ENCODE measurements at regions not wholly inside any gene's neighbourhood (a gene's known extent, or its start where the extent isn't known, plus 50 kb on each side); places are given as distances from the start of the nearest gene placed in this dataset.

DNA sequence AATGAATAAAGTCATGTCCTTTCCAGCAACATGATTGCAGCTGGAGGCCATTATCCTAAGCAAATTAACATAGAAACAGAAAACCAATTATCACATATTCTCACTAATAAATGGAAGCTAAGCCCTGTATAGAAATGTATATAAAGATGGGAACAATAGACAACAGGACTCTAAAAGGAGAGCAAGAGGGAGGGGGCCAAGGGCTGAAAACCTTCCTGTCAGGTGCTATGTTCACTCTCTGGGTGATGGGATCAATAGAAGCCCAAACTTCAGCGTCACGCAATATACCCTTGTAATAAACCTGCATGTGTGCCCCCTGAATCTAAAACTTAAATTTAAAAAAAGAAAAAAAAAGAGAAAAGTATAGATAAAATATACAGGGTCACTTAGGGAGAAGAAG is 163.7 kb upstream of the ACO1 start:
- DNase-seq (ENCODE audit: low spot score), result no peak
- intact Hi-C loops (cut with DNase I), result no loop called here

- DNase-seq (ENCODE audit: low spot score), result no peak
- intact Hi-C loops (cut with DNase I), result no loop called here
These were observed 150.0 kb upstream of the ACO1 start for GRCh38 chr9:32234451-32234850.

DNA sequence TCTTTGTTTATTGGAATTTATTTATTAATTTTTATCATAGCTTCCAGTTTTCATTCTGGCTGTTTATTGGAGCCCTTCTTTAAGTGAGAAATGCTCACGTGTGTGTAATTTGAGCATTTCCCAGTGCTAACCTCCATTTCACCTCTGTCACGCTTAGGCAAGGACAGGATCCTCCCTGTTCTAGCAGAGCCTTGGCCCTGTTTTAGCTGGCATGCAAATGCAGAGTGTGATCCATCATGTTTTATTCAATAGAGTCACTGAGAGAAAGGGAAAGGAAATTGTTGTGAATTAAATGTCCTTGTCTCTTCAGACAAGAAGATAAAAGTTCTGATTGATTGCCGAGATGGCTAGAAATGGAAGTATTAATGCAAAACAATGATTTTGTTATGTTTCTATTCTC is 137.3 kb upstream of the ACO1 start:
- intact Hi-C loops (cut with DNase I), result no loop called here
- no peak for DNase-seq (ENCODE audit: low spot score)

DNA sequence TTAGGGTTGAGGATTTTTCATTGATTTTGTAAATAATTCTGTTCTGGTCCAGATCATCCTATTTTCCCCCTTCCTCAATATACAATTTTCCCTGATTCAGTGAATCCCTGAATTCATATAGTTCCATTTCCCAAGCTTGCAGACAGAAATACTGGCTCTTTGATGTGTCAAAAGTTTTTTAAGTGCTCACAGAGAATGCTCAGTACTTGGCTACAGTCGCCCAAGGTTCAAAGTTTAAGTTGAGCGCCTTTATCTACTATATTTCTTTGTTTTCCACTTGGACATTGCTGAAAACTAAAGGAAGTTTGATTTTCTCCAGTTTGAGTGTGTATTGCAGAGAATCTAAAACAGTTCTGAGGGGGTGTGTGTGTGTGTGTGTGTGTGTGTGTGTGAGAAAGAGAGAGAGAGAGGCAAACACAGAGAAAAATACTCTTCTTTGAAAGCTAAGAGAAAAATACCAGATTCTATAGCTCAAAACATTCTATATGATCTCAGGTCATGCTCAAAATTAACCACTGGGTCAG is 136.2 kb upstream of the ACO1 start:
- DNase-seq (ENCODE audit: low spot score), result no peak
- intact Hi-C loops (cut with DNase I), result no loop called here

DNA sequence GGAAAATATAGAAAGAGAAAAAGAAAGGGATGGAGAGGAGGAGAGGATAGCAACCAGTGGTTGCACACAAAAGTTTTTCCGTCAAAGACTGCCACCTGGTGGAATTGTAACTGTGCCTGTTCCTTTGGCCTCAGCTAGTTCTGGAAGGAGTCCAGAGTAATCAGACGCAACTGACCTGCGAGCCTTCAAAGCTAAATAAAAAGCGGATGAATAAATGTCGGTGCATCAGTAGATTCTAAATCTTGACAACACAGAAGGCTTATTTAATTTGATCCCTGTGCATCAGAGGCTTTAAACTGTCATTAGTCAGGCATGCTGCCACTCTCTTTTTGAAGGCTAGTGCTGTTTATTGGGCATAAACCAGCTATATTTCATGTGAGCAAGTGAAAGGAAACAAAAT is 132.9 kb upstream of the ACO1 start:
- DNase-seq (ENCODE audit: low spot score), result no peak
- intact Hi-C loops (cut with DNase I), result no loop called here

DNA sequence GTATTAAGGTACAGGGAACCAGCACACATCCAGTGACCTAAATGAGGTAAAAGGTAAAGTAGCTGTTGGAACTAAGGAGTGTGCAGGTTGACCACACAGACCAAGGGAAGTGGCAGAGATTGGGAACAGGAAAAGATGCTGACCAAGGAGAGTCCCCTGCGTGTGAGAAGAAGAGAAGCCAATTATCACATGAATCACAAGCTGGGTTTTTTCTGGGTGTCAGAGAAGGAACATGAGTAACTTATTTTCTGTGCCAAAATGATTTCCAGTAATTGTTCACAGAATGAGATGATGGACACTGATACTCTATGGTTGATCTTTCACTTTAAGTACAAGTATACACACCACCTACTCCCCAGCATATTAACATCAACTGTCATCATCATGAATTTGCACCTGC is 130.7 kb upstream of the ACO1 start:
- DNase-seq (ENCODE audit: low spot score), result no peak
- intact Hi-C loops (cut with DNase I), result no loop called here

DNA sequence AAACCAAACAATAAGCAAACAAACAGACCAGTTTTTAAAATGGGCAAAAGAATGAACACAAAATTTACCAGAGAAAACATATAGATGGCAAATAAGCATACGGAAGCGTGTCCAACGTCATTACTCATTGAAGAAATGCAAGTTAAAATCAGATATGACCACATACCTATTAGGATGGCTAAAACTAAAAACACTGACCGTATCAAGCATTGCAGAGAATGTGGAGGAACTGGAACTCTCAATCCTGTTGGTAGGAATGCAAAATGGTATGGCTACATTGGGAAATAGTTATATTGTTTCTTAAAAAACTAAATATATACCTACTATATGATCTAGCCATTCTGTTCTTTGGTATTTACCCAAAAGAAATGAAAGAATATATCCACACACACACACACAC is 129.4 kb upstream of the ACO1 start:
- intact Hi-C loops (cut with DNase I), result no loop called here
- DNase-seq (ENCODE audit: low spot score), result no peak

DNA sequence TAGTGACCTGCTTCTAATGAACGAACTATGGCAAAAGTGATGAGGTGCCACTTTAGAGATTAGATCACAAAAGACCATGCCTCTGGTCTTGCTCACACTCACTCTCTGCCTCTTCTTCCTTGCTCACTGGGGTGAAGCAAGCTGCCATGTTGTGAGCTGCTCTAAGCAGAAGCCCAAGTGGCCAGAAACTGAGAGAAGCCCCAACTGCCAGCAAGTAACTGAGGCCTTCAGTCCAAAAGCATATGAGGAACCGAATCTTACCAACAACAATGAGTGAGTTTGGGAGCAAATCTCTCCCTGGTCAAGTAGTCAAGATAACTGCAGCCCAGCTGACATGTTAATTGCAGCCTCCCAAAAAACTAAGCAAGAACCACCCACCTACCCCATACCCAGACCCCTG is 126.0 kb upstream of the ACO1 start:
- intact Hi-C loops (cut with DNase I), result no loop called here
- DNase-seq (ENCODE audit: low spot score), result no peak

DNA sequence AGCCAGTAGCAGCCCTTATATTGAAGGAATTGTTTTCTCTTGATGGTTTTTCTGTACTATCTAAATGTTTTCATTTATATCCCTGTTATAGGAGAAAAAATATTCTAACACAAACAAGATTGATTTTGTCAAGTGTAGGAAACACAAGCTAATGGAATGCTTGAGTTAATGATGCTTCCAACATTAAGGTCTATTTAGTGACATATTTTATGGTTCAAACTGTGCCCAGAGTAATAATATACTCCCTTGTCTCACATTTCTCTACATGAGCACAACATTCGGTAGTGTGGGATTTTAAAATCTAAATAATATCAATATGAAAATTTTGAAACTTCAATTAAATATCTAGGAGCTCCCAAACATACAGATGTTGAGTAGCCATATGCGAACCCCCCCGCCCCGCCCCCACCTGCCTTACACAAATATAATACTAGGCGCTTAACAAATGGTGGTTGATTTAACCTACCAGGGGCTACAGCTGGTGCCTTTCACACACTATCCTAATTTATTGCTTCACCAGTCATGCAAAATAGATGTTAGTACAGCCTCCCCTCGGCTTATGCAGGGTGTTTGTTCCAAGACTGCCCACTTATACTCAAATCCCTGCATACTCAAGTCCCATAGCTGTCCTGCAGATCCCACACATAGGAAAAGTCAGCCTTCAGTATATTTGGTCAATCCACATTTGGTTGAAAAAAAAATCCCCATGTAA is 124.1 kb upstream of the ACO1 start:
- no peak for DNase-seq (ENCODE audit: low spot score)
- intact Hi-C loops (cut with DNase I), result no loop called here

DNA sequence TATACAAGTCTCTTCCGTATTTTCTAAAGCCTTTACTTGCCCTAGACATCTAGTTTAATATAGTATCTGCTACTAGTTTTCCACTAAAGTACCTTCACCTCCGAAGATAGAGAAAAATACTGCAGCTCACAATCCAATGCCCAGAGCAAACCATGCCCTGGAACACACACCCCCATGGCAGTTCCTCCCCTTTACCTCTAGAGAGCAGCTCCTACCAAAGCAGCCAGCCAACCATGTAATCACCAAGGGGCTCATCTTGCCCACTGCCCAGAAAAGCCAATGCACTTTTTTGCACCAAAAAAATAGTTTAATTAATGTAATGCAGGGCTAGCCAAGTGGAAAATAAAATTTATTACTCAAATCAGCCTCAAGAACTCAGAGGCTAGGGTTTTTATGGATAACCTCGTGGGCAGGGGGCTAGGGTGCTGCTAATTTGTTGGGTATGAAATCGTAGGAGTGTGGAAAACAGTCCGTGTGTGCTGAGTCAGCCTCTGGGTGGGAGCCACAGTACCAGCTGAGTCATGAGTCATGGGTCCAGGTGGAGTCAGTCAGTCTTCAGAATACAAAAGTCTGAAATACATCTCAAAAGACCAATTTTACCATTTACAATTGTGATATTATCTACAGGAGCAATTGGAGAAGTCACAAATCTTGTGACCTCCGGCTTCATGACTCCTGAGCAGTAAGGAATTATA is 120.1 kb upstream of the ACO1 start:
- intact Hi-C loops (cut with DNase I), result no loop called here
- no peak for DNase-seq (ENCODE audit: low spot score)

DNA sequence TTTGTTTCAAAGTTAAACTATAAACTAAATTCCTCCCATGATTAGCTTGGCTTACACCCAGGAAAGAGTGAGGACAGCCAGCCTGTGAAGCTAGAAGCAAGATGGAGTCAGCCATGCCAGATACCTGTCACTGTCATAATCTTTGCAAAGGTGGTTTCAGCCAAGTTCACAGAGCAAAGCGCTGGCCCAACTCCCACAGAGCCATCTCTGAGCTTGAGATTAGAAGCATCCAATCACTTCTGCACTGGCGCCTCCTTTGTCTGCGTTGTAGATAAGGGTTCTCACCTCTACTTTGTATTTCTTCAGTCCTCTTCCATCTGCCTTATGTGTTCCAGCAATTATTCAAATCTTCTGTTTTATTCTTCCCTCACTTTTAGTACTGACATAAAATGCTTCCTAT is 119.4 kb upstream of the ACO1 start:
- intact Hi-C loops (cut with DNase I), result no loop called here
- DNase-seq (ENCODE audit: low spot score), result no peak

DNA sequence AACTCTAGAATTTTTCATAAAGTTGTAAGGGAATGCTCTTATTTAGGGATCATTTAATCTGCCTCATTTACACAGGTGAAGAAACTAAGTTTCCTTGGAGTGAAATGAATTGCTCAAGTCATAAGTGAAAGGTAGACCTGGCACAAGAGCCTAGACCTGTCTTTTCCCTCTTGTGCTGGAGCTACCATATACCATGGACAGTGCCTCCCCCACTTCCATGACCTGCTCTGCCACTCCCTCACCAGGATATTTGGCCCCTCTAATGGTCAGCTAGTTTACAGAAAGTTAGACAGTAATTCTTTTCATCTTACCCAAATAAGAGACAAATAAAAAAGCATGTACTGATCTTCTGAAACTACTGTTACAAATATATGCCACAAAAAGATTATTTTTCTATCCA is 105.5 kb upstream of the ACO1 start:
- intact Hi-C loops (cut with DNase I), result no loop called here
- no peak for DNase-seq (ENCODE audit: low spot score)

GRCh38 chr9:32289756-32290155 is 94.7 kb upstream of the ACO1 start:
- DNase-seq (ENCODE audit: low spot score), result no peak
- intact Hi-C loops (cut with DNase I), result no loop called here

GRCh38 chr9:32291370-32291769 is 93.1 kb upstream of the ACO1 start:
- intact Hi-C loops (cut with DNase I), result no loop called here
- no peak for DNase-seq (ENCODE audit: low spot score)

DNA sequence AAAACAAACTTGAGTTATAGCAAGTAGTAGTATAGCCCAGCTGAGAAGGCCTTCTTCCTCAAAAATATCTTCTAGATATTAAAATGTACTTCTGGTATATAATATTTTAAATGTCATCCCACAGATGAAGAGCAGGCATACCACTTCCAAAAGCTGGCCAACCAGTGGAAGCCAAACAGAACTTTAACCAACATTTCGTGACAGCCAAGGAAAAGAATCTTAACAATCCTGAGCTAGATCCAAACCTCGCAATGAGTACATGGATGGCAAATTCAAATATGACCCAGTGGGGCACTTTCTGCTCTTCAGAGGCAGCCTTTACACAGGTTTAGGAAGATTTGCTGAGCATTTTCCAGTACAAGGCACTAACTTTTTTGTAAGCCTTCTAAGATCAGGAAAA is 91.8 kb upstream of the ACO1 start:
- DNase-seq (ENCODE audit: low spot score), result no peak
- intact Hi-C loops (cut with DNase I), result no loop called here

DNA sequence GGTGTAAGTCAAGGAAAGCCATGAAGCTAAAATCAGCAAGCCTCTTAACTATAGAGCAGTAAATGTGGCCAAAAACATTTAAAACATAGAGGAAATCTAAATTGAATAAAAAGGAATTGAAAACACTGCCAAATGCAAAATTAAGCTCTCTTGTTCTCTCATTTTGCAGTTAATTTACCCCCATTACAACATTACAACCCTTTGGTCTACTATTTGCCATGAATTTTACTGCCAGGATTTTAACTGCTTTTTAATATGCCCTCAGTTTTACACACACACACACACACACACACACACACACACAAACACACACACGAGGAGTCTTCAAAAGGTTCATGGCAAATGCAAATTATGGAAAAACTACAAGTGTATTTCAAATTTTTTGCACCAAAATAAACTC is 91.4 kb upstream of the ACO1 start:
- no peak for DNase-seq (ENCODE audit: low spot score)
- intact Hi-C loops (cut with DNase I), result no loop called here

DNA sequence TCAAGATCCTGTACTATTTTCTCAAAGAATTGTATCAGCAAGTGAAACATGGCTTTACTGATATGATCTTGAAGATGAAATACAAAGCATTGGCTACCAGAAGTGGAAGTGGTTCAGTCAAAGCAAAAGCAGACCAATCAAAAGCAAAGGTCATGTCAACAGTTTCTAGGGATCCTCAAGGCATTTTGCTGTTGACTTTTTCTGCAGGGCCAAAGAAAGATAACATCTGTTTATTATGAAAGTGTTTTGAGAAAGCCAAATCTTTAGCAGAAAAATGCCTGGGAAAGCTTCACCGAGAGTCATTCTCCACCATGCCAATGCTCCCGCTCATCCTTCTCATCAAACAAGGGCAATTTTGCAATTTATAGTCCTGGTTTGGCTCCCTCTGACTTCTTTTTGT is 90.3 kb upstream of the ACO1 start:
- intact Hi-C loops (cut with DNase I), result no loop called here
- no peak for DNase-seq (ENCODE audit: low spot score)

- DNase-seq (ENCODE audit: low spot score), result no peak
- intact Hi-C loops (cut with DNase I), result no loop called here
These were observed 84.1 kb upstream of the ACO1 start for GRCh38 chr9:32300373-32300772.

GRCh38 chr9:32304495-32304894 is 79.9 kb upstream of the ACO1 start:
- DNase-seq (ENCODE audit: low spot score), result no peak
- intact Hi-C loops (cut with DNase I), result no loop called here

- intact Hi-C loops (cut with DNase I), result no loop called here
- no peak for DNase-seq (ENCODE audit: low spot score)
These were observed 78.4 kb upstream of the ACO1 start for GRCh38 chr9:32306006-32306405.

GRCh38 chr9:32319312-32319929 is 65.0 kb upstream of the ACO1 start:
- no peak for DNase-seq (ENCODE audit: low spot score)
- intact Hi-C loops (cut with DNase I), result no loop called here

Data from posterior vena cava (tissue), 2 donors.